ENCODE measurements at regions not wholly inside any gene's neighbourhood (a gene's known extent, or its start where the extent isn't known, plus 50 kb on each side); places are given as distances from the start of the nearest gene placed in this dataset.

DNA sequence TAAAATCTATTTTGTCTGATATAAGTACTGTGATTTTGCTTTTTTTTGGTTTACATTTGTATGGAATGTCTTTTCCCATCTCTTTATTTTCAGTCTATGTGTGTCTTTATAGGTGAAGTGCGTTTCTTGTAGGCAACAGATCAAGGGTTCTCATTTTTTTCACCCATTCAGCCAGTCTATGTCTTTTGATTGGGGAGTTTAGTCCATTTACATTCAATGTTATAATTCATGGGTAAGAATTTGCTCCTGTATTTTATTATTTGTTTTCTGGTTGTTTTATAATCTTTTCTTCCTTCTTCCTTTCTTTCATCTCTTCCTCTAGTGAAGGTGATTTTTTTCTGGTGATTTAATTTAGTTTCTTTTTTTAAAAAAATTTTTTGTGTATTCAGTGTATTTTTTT, 104.8 kb upstream of the TMEM229A start:
- Histone ChIP-seq H4K5ac (ENCODE audit: insufficient read length, low read depth, low read length) (no peak overlapping the region), H3K27me3 (replicated peaks in 1 of 4; ENCODE audit: control insufficient read depth in 3 of 4, extremely low read depth in 1 of 4, insufficient read depth in 3 of 4, low read length in 3 of 4) (no peaks in the 10 kb centered on the region), H3K36me3 (ENCODE audit: control insufficient read depth in 2 of 4, insufficient read depth in 4 of 4, low read length in 3 of 4) (no peaks in the 10 kb centered on the region), H4K20me1 (replicated peaks in 1 of 2; ENCODE audit: control insufficient read depth in 1 of 2, insufficient read depth in 2 of 2, low read length in 2 of 2) (no peaks in the 10 kb centered on the region), H3K4me2 (ENCODE audit: insufficient read depth in 1 of 2, low read depth in 2 of 2, low read length in 2 of 2) (no peak overlapping the region), H3K27ac (ENCODE audit: low read depth, low read length) (no peak overlapping the region), H3K79me2 (ENCODE audit: control insufficient read depth in 1 of 2, insufficient read depth in 2 of 2, low read length in 2 of 2) (no peaks in the 10 kb centered on the region; a peak in 1 of 4 replicates), H2AFZ (ENCODE audit: low read length) (no peak overlapping the region), H4K91ac (replicated peaks; ENCODE audit: insufficient read length, low read length) (no peak overlapping the region), H3K4ac (replicated peaks; ENCODE audit: insufficient read length, low read depth, low read length) (no peak overlapping the region), H2BK20ac (ENCODE audit: low read length) (no peak overlapping the region), H3K56ac (replicated peaks; ENCODE audit: insufficient read length, low read depth, low read length) (no peak overlapping the region), H3K18ac (ENCODE audit: extremely low read depth, low read length) (no peak overlapping the region), H4K8ac (ENCODE audit: extremely low read depth, insufficient read depth, low read length) (no peak overlapping the region), H2BK5ac (ENCODE audit: low read depth, low read length) (no peak overlapping the region), H3K4me1 (replicated peaks in 1 of 4; ENCODE audit: control insufficient read depth in 3 of 4, insufficient read depth in 4 of 4, low read length in 3 of 4) (no peaks in the 10 kb centered on the region), H3K14ac (ENCODE audit: insufficient read length) (no peak overlapping the region), H2BK12ac (ENCODE audit: low read depth, low read length) (no peak overlapping the region), H3K9ac (replicated peaks in 1 of 4; ENCODE audit: extremely low read depth in 1 of 4, low read depth in 3 of 4, low read length in 3 of 4) (no peak overlapping the region), H3K4me3 (ENCODE audit: extremely low read depth in 1 of 4, insufficient read depth in 2 of 4, low read depth in 3 of 4, low read length in 4 of 4) (no peak overlapping the region), H2BK120ac (replicated peaks; ENCODE audit: low read depth, low read length) (no peak overlapping the region), H3K79me1 (ENCODE audit: low read depth, low read length) (no peaks in the 10 kb centered on the region), H3K9me3 (ENCODE audit: insufficient read depth in 2 of 2, low read depth in 1 of 2, low read length in 1 of 2) (no peaks in the 10 kb centered on the region), H2BK15ac (ENCODE audit: low read length) (no peak overlapping the region), H3K23ac (ENCODE audit: insufficient read length) (no peak overlapping the region), H3K23me2 (ENCODE audit: low read depth, low read length) (no peaks in the 10 kb centered on the region), H2AK5ac (ENCODE audit: low read depth, low read length) (no peak overlapping the region)
- no peak for FAIRE-seq
- ChIA-PET CTCF (ENCODE audit: partially characterized antibody) (no interaction called here), POLR2A (ENCODE audit: partially characterized antibody) (no interaction called here)
- 93% methylated on average over 1 of the region's 1 CpG; no CpG with 5 or more reads in 1 of the 2 experiments for WGBS, 2 experiments (ENCODE audit: extremely low coverage in 1 of 2, insufficient coverage in 1 of 2, insufficient read length in 1 of 2, insufficient replicate concordance in 2 of 2, low coverage in 1 of 2, low lambda C conversion rate in 2 of 2, missing lambda C conversion rate in 1 of 2)
- no peak for DNase-seq (ENCODE audit: low read depth in 1 of 2, low spot score in 2 of 2)
- no peak for TF ChIP-seq SAP30 (IDR thresholded peaks at IDR 0.05; ENCODE audit: insufficient read depth, insufficient replicate concordance, low read length)
